Activated CD4-positive, alpha-beta T cell treated with anti-CD3 and anti-CD28 coated beads for 36 hours (primary cell): ENCODE measurements at regions not wholly inside any gene's neighbourhood (a gene's known extent, or its start where the extent isn't known, plus 50 kb on each side); places are given as distances from the start of the nearest gene placed in this dataset.
"Not testable (repeated sequence)": the region's sequence is repeated elsewhere in the genome, so short reads cannot be mapped to it uniquely, and the experiment has no call there.

Experiments used
- ATAC-seq: fragments of 200-7000 bp; cut with Tn5 transposase; one replicate; pipeline ENCODE4 v1.10.0; 2021; ENCODE audit warnings: mild to moderate bottlenecking, moderate library complexity
- CTCF ChIA-PET: fragments of 350-600 bp; sonication (Branson Sonifier 250); formaldehyde crosslinking; loops from one replicate; lab custom pipeline; 2021; ENCODE audit warnings: antibody characterized with exemption; lab: Charles Lee
- POLR2A ChIA-PET: fragments of 350-600 bp; sonication (Branson Sonifier 250); formaldehyde crosslinking; loops from one replicate; lab custom pipeline; 2021; ENCODE audit warnings: antibody characterized with exemption, inconsistent platforms; lab: Charles Lee
- DNase-seq: peaks from one replicate; pipeline ENCODE4 v3.0.0-alpha.2; 2020
- H3K27ac Mint-ChIP-seq: one replicate; pipeline ENCODE4 v1.8.0; 2021; ENCODE audit warnings: mixed read lengths
- H3K27me3 Mint-ChIP-seq: one replicate; pipeline ENCODE4 v1.8.0; 2021; ENCODE audit warnings: mixed read lengths
- H3K36me3 Mint-ChIP-seq: one replicate; pipeline ENCODE4 v1.8.0; 2021; ENCODE audit warnings: low read depth, mixed read lengths
- H3K4me1 Mint-ChIP-seq: one replicate; pipeline ENCODE4 v1.8.0; 2021; ENCODE audit warnings: mixed read lengths
- H3K4me3 Mint-ChIP-seq: one replicate; pipeline ENCODE4 v1.8.0; 2021; ENCODE audit warnings: mild to moderate bottlenecking, moderate library complexity, mixed read lengths
- H3K9me3 Mint-ChIP-seq: one replicate; pipeline ENCODE4 v1.8.0; 2021; ENCODE audit warnings: low read depth, mixed read lengths
- intact Hi-C, 2 experiments: fragments of 100-400 bp; cut with DNase I in 1 of 2; cut with micrococcal nuclease in 1 of 2; formaldehyde crosslinking; loops; one replicate each; pipeline versions ENCODE4 v1.14.2 to v1.15.1; 2022 to 2024; cut with DNase I, micrococcal nuclease

GRCh38 chr9:124084087-124084486 lies 72.5 kb downstream of the LHX2 start:
- peaks cover 10% of the 10 kb centered on the region for H3K9me3 Mint-ChIP-seq
- peaks cover 5% of the 10 kb centered on the region for H3K27me3 Mint-ChIP-seq
- no peak for ATAC-seq
- H3K4me3 Mint-ChIP-seq: no peak overlapping the region
- H3K27ac Mint-ChIP-seq: no peak overlapping the region
- DNase-seq: no peak
- peaks cover 4% of the 10 kb centered on the region for H3K36me3 Mint-ChIP-seq
- ChIA-PET POLR2A (no interaction called here), CTCF (no interaction called here)
- intact Hi-C loops: no loop called here
- H3K4me1 Mint-ChIP-seq: no peaks in the 10 kb centered on the region

GRCh38 chr9:124087226-124087625 lies 75.7 kb downstream of the LHX2 start:
- Mint-ChIP-seq H3K27me3 (peaks cover 12% of the 10 kb centered on the region), H3K9me3 (peaks cover 10% of the 10 kb centered on the region), H3K27ac (no peak overlapping the region), H3K4me3 (no peak overlapping the region), H3K4me1 (no peaks in the 10 kb centered on the region), H3K36me3 (peaks cover 4% of the 10 kb centered on the region)
- intact Hi-C loops: no loop called here
- no peak for ATAC-seq
- POLR2A ChIA-PET: no interaction called here
- CTCF ChIA-PET: interaction anchor here (0.7 kb wide), 1 partner anchor 310 kb away, joined by 3 read pairs; no protein-coding TSS in a partner anchor
- no peak for DNase-seq

GRCh38 chr9:124088476-124088837 lies 76.9 kb downstream of the LHX2 start:
- no peaks in the 10 kb centered on the region for H3K4me1 Mint-ChIP-seq
- peaks cover 10% of the 10 kb centered on the region for H3K9me3 Mint-ChIP-seq
- H3K27me3 Mint-ChIP-seq: peaks cover 12% of the 10 kb centered on the region
- no peak overlapping the region for H3K27ac Mint-ChIP-seq
- ATAC-seq (no peak), DNase-seq (no peak)
- CTCF ChIA-PET: no interaction called here
- intact Hi-C loops: no loop called here
- peaks cover 4% of the 10 kb centered on the region for H3K36me3 Mint-ChIP-seq
- no peak overlapping the region for H3K4me3 Mint-ChIP-seq
- POLR2A ChIA-PET: no interaction called here

GRCh38 chr9:124089631-124090488 lies 78.3 kb downstream of the LHX2 start:
- H3K4me3 Mint-ChIP-seq, H3K36me3 Mint-ChIP-seq, H3K27ac Mint-ChIP-seq, DNase-seq, ATAC-seq, H3K4me1 Mint-ChIP-seq, intact Hi-C loops, CTCF ChIA-PET, POLR2A ChIA-PET: not testable (repeated sequence)
- Mint-ChIP-seq H3K27me3 (peaks cover 11% of the 10 kb centered on the region), H3K9me3 (peaks cover 10% of the 10 kb centered on the region)

- peaks cover 30% of the 10 kb centered on the region for H3K27me3 Mint-ChIP-seq
- no peak overlapping the region for H3K27ac Mint-ChIP-seq
- no peak overlapping the region for H3K4me3 Mint-ChIP-seq
- no peaks in the 10 kb centered on the region for H3K36me3 Mint-ChIP-seq
- POLR2A ChIA-PET: no interaction called here
- ATAC-seq (no peak), DNase-seq (no peak)
- intact Hi-C loops: no loop called here
- no peaks in the 10 kb centered on the region for H3K4me1 Mint-ChIP-seq
- CTCF ChIA-PET: interaction anchor here (0.6 kb wide), 1 partner anchor 199 kb away, joined by 3 read pairs; no protein-coding TSS in a partner anchor
- H3K9me3 Mint-ChIP-seq: no peaks in the 10 kb centered on the region
Observed at GRCh38 chr9:124098141-124098905, 86.8 kb downstream of the LHX2 start.

GRCh38 chr9:124099860-124100259 lies 88.3 kb downstream of the LHX2 start:
- H3K27ac Mint-ChIP-seq: no peak overlapping the region
- ChIA-PET CTCF (no interaction called here), POLR2A (no interaction called here)

GRCh38 chr9:124101215-124101968 lies 89.8 kb downstream of the LHX2 start:
- intact Hi-C loops: no loop called here
- Mint-ChIP-seq H3K4me3 (no peak overlapping the region), H3K27ac (no peak overlapping the region), H3K27me3 (peaks cover 29% of the 10 kb centered on the region), H3K36me3 (no peaks in the 10 kb centered on the region), H3K4me1 (no peaks in the 10 kb centered on the region), H3K9me3 (no peaks in the 10 kb centered on the region)
- DNase-seq: no peak
- ChIA-PET POLR2A (no interaction called here), CTCF (no interaction called here)
- ATAC-seq: no peak

More at GRCh38 chr9:124099860-124100259, 88.3 kb downstream of the LHX2 start:
- intact Hi-C loops: no loop called here
- ATAC-seq (no peak), DNase-seq (no peak)
- Mint-ChIP-seq H3K36me3 (no peaks in the 10 kb centered on the region), H3K4me1 (no peaks in the 10 kb centered on the region), H3K9me3 (no peaks in the 10 kb centered on the region), H3K27me3 (peaks cover 28% of the 10 kb centered on the region), H3K4me3 (no peak overlapping the region)

- Mint-ChIP-seq H3K27me3 (peaks cover 28% of the 10 kb centered on the region), H3K27ac (no peak overlapping the region), H3K36me3 (no peaks in the 10 kb centered on the region), H3K9me3 (no peaks in the 10 kb centered on the region), H3K4me1 (no peaks in the 10 kb centered on the region), H3K4me3 (no peak overlapping the region)
- intact Hi-C loops: no loop called here
- ChIA-PET CTCF (no interaction called here), POLR2A (no interaction called here)
- DNase-seq (no peak), ATAC-seq (no peak)
Observed at GRCh38 chr9:124101969-124102345, 90.4 kb downstream of the LHX2 start.

- intact Hi-C loops: no loop called here
- H3K9me3 Mint-ChIP-seq: no peaks in the 10 kb centered on the region
Observed at GRCh38 chr9:124102363-124102762, 90.8 kb downstream of the LHX2 start.

GRCh38 chr9:124105266-124105665 lies 93.7 kb downstream of the LHX2 start:
- Mint-ChIP-seq H3K4me1 (no peaks in the 10 kb centered on the region), H3K27me3 (peaks cover 17% of the 10 kb centered on the region), H3K27ac (no peak overlapping the region), H3K9me3 (no peaks in the 10 kb centered on the region), H3K4me3 (no peak overlapping the region), H3K36me3 (no peaks in the 10 kb centered on the region)
- no peak for DNase-seq
- no peak for ATAC-seq
- CTCF ChIA-PET: no interaction called here
- POLR2A ChIA-PET: no interaction called here
- intact Hi-C loops: no loop called here

More at GRCh38 chr9:124102363-124102762, 90.8 kb downstream of the LHX2 start:
- no peak for DNase-seq
- H3K4me1 Mint-ChIP-seq: no peaks in the 10 kb centered on the region
- ChIA-PET POLR2A (no interaction called here), CTCF (no interaction called here)
- peaks cover 25% of the 10 kb centered on the region for H3K27me3 Mint-ChIP-seq
- no peak overlapping the region for H3K27ac Mint-ChIP-seq
- H3K36me3 Mint-ChIP-seq: no peaks in the 10 kb centered on the region
- no peak for ATAC-seq
- no peak overlapping the region for H3K4me3 Mint-ChIP-seq

GRCh38 chr9:124108216-124108615 lies 96.6 kb downstream of the LHX2 start:
- Mint-ChIP-seq H3K4me1 (no peaks in the 10 kb centered on the region), H3K4me3 (no peak overlapping the region), H3K36me3 (no peaks in the 10 kb centered on the region), H3K9me3 (no peaks in the 10 kb centered on the region), H3K27ac (no peak overlapping the region), H3K27me3 (peaks cover 10% of the 10 kb centered on the region)
- intact Hi-C loops: no loop called here
- ChIA-PET POLR2A (no interaction called here), CTCF (interaction anchor here (0.6 kb wide), 1 partner anchor 289 kb away, joined by 3 read pairs; no protein-coding TSS in a partner anchor)
- no peak for ATAC-seq
- no peak for DNase-seq
